ENCODE measurements at regions not wholly inside any gene's neighbourhood (a gene's known extent, or its start where the extent isn't known, plus 50 kb on each side); places are given as distances from the start of the nearest gene placed in this dataset.

DNA sequence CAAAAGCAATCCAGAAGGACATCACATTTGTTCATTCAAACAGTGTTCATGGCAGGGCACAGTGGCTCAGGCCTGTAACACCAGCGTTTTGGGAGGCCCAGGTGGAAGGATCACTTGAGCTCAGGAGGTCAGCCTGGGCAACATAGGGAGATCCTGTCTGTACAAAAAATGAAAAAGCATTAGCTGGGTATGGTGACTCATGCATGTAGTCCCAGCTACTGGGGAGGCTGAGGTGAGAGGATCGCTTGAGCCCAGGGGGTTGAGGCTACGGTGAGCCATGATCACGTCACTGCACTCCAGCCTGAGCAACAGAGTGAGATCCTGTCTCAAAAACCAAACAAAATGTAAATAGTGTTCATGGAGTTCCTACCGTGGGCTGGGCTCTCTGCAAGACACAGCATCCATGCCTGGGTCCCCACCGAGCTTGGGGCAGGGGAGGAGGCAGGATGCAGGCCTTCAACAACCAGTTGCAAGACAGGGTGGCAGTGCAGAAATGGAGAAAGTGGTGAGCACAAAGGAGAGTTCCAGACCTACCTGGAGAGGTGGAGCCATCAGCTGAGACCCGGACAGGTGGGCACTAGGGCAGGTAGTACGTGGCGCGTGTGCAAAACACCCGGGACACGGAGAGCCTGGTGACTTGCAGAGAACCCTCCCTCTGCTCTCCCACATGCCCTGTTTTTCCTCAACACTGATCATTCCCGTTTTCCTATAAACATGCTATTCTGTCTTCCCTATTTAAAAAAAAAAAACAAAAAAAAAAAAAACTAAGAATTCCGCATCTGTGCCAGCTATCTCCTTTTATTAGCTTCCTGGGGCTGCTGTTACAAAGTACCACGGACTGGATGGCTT, 138.9 kb downstream of the TOMM20 start:
- no peak overlapping the region for H3K4me3 ChIP-seq (replicated peaks; ENCODE audit: insufficient read depth, low read length)
- no peak overlapping the region for H3K27ac ChIP-seq (replicated peaks)
- H3K27me3 ChIP-seq (ENCODE audit: insufficient read depth, poor library complexity, severe bottlenecking), result no peaks in the 10 kb centered on the region
- DNase-seq (ENCODE audit: low read depth in 1 of 2, low spot score in 1 of 2), result no peak
- TF ChIP-seq POLR2AphosphoS5 (IDR thresholded peaks at IDR 0.05; ENCODE audit: low read depth) (no peak), GABPA (IDR thresholded peaks at IDR 0.05; ENCODE audit: low read depth) (no peak), SPI1 (IDR thresholded peaks at IDR 0.05; ENCODE audit: borderline replicate concordance, low read depth) (no peak)
- TF ChIP-seq, protein P1, sequence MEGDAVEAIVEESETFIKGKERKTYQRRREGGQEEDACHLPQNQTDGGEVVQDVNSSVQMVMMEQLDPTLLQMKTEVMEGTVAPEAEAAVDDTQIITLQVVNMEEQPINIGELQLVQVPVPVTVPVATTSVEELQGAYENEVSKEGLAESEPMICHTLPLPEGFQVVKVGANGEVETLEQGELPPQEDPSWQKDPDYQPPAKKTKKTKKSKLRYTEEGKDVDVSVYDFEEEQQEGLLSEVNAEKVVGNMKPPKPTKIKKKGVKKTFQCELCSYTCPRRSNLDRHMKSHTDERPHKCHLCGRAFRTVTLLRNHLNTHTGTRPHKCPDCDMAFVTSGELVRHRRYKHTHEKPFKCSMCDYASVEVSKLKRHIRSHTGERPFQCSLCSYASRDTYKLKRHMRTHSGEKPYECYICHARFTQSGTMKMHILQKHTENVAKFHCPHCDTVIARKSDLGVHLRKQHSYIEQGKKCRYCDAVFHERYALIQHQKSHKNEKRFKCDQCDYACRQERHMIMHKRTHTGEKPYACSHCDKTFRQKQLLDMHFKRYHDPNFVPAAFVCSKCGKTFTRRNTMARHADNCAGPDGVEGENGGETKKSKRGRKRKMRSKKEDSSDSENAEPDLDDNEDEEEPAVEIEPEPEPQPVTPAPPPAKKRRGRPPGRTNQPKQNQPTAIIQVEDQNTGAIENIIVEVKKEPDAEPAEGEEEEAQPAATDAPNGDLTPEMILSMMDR (IDR thresholded peaks at IDR 0.05; ENCODE audit: insufficient read depth, low read length), result no peak
- TF ChIP-seq, protein P2, sequence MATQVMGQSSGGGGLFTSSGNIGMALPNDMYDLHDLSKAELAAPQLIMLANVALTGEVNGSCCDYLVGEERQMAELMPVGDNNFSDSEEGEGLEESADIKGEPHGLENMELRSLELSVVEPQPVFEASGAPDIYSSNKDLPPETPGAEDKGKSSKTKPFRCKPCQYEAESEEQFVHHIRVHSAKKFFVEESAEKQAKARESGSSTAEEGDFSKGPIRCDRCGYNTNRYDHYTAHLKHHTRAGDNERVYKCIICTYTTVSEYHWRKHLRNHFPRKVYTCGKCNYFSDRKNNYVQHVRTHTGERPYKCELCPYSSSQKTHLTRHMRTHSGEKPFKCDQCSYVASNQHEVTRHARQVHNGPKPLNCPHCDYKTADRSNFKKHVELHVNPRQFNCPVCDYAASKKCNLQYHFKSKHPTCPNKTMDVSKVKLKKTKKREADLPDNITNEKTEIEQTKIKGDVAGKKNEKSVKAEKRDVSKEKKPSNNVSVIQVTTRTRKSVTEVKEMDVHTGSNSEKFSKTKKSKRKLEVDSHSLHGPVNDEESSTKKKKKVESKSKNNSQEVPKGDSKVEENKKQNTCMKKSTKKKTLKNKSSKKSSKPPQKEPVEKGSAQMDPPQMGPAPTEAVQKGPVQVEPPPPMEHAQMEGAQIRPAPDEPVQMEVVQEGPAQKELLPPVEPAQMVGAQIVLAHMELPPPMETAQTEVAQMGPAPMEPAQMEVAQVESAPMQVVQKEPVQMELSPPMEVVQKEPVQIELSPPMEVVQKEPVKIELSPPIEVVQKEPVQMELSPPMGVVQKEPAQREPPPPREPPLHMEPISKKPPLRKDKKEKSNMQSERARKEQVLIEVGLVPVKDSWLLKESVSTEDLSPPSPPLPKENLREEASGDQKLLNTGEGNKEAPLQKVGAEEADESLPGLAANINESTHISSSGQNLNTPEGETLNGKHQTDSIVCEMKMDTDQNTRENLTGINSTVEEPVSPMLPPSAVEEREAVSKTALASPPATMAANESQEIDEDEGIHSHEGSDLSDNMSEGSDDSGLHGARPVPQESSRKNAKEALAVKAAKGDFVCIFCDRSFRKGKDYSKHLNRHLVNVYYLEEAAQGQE (IDR thresholded peaks at IDR 0.05; ENCODE audit: insufficient replicate concordance, low read depth), result no peak

DNA sequence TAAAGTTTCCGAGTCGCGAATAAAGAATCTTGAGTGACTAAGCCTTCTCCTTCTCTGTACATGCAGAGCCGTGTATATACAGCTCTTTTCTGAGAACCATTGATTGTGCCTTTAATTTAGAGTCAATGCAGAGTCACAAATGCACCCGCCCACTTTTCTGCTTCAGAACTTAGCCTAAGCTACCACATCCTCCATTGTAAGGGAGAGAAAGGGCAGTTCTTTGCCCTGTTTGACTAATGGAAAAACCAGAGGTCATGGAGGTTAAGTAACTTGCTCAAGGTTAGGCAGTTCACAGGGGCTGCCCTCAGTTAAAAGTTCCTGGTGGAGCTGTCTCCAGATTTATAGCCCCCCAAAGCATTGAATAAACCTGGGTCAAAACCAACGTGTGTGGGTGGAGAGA, 139.6 kb downstream of the TOMM20 start:
- DNase-seq (ENCODE audit: low read depth in 1 of 2, low spot score in 1 of 2), result no peak
- H3K4me3 ChIP-seq (replicated peaks; ENCODE audit: insufficient read depth, low read length), result no peak overlapping the region
- no peaks in the 10 kb centered on the region for H3K27me3 ChIP-seq (ENCODE audit: insufficient read depth, poor library complexity, severe bottlenecking)
- TF ChIP-seq, protein P2 (IDR thresholded peaks at IDR 0.05; ENCODE audit: insufficient replicate concordance, low read depth), result no peak
- TF ChIP-seq SPI1 (IDR thresholded peaks at IDR 0.05; ENCODE audit: borderline replicate concordance, low read depth), result no peak
- TF ChIP-seq POLR2AphosphoS5 (IDR thresholded peaks at IDR 0.05; ENCODE audit: low read depth), result no peak
- TF ChIP-seq, protein P1 (IDR thresholded peaks at IDR 0.05; ENCODE audit: insufficient read depth, low read length), result no peak
- no peak for TF ChIP-seq GABPA (IDR thresholded peaks at IDR 0.05; ENCODE audit: low read depth)
- H3K27ac ChIP-seq (replicated peaks), result no peak overlapping the region

DNA sequence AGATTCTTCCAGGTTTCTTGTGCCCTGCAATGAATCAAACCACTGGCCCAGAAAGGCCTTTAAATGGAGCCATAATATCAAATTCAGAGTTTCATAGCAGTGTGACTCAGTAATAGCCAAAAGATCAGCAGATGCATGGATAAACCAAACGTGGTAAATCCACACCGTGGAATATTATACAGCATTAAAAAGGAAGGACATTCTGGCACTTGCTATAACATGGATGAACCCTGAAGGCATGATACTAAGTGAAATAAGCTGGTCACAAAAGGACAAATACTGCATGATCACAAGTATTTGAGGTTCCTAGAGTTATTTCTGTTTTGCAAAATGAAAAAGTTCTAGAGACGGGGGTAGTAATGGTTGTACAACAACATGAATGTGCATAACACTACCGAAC, 140.1 kb downstream of the TOMM20 start:
- TF ChIP-seq GABPA (IDR thresholded peaks at IDR 0.05; ENCODE audit: low read depth) (no peak), POLR2AphosphoS5 (IDR thresholded peaks at IDR 0.05; ENCODE audit: low read depth) (no peak), SPI1 (IDR thresholded peaks at IDR 0.05; ENCODE audit: borderline replicate concordance, low read depth) (no peak)
- TF ChIP-seq, protein P1 (IDR thresholded peaks at IDR 0.05; ENCODE audit: insufficient read depth, low read length), result no peak
- TF ChIP-seq, protein P2 (IDR thresholded peaks at IDR 0.05; ENCODE audit: insufficient replicate concordance, low read depth), result no peak
- no peak for DNase-seq (ENCODE audit: low read depth in 1 of 2, low spot score in 1 of 2)
- Histone ChIP-seq H3K27ac (replicated peaks) (no peak overlapping the region), H3K4me3 (replicated peaks; ENCODE audit: insufficient read depth, low read length) (no peak overlapping the region), H3K27me3 (ENCODE audit: insufficient read depth, poor library complexity, severe bottlenecking) (no peaks in the 10 kb centered on the region)

All from HL-60 (cell line).